ENCODE measurements at regions not wholly inside any gene's neighbourhood (a gene's known extent, or its start where the extent isn't known, plus 50 kb on each side); places are given as distances from the start of the nearest gene placed in this dataset.

GRCh38 chr22:47448231-47449223, 686.1 kb downstream of the TBC1D22A start:
- no peak for DNase-seq

GRCh38 chr22:47446821-47447810, 684.7 kb downstream of the TBC1D22A start:
- no peak for DNase-seq

GRCh38 chr22:47446331-47446730, 683.9 kb downstream of the TBC1D22A start:
- no peak for DNase-seq

GRCh38 chr22:47445716-47446290, 683.4 kb downstream of the TBC1D22A start:
- DNase-seq: no peak

GRCh38 chr22:47445212-47445611, 682.8 kb downstream of the TBC1D22A start:
- no peak for DNase-seq

GRCh38 chr22:47444746-47445065, 682.3 kb downstream of the TBC1D22A start:
- DNase-seq: no peak

GRCh38 chr22:47443836-47444745, 681.6 kb downstream of the TBC1D22A start:
- no peak for DNase-seq

GRCh38 chr22:47442821-47443220, 680.4 kb downstream of the TBC1D22A start:
- no peak for DNase-seq

- DNase-seq: no peak
These were observed 677.3 kb downstream of the TBC1D22A start for GRCh38 chr22:47439643-47440265.

GRCh38 chr22:47437636-47438035, 675.2 kb downstream of the TBC1D22A start:
- no peak for DNase-seq

- no peak for DNase-seq
These were observed 674.7 kb downstream of the TBC1D22A start for GRCh38 chr22:47437110-47437509.

GRCh38 chr22:47435826-47436225, 673.4 kb downstream of the TBC1D22A start:
- DNase-seq: no peak

- no peak for DNase-seq
These were observed 672.7 kb downstream of the TBC1D22A start for GRCh38 chr22:47435204-47435487.

GRCh38 chr22:47434336-47435203, 672.1 kb downstream of the TBC1D22A start:
- no peak for DNase-seq

GRCh38 chr22:47433627-47434026, 671.2 kb downstream of the TBC1D22A start:
- no peak for DNase-seq

- no peak for DNase-seq
These were observed 670.2 kb downstream of the TBC1D22A start for GRCh38 chr22:47432683-47433082.

GRCh38 chr22:47423861-47424820, 661.7 kb downstream of the TBC1D22A start:
- DNase-seq: no peak

- no peak for DNase-seq
These were observed 660.8 kb downstream of the TBC1D22A start for GRCh38 chr22:47423266-47423665.

- no peak for DNase-seq
These were observed 660.3 kb downstream of the TBC1D22A start for GRCh38 chr22:47422736-47423135.

- no peak for DNase-seq
These were observed 659.4 kb downstream of the TBC1D22A start for GRCh38 chr22:47421846-47422245.
